ENCODE measurements at regions not wholly inside any gene's neighbourhood (a gene's known extent, or its start where the extent isn't known, plus 50 kb on each side); places are given as distances from the start of the nearest gene placed in this dataset.

DNA sequence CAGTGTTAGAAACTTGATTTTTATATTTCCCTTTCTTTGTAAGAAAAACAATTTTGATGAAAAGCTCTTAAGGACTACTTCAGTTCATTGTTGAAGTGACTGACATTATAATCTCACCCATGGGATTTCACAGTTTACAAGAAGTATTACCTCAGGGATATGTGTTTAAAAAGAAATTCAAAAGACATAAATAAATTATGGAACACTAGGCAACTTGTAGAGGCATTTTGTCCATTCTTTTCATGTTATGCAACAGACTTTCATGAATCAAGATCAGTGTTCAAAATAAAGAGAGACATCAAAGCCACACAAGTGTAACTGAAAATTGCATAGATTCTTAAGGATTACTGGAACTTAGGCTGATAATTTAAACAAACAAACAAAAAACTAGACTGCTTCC is 196.8 kb upstream of the AGTR1 start:
- Histone ChIP-seq H3K79me2 (ENCODE audit: control insufficient read depth, insufficient read depth, low read length, poor library complexity) (no peaks in the 10 kb centered on the region), H3K18ac (ENCODE audit: low read length) (no peak overlapping the region), H3K4me3 (ENCODE audit: low read depth, low read length) (no peak overlapping the region)

GRCh38 chr3:148510116-148510515 is 187.6 kb upstream of the AGTR1 start:
- no peak overlapping the region for H2BK12ac ChIP-seq (ENCODE audit: low read length)
- H3K4ac ChIP-seq (ENCODE audit: low read depth, low read length), result no peak overlapping the region
- H3K23ac ChIP-seq (ENCODE audit: low read length), result no peak overlapping the region
- H3K79me2 ChIP-seq (ENCODE audit: control insufficient read depth, insufficient read depth, low read length, poor library complexity), result no peaks in the 10 kb centered on the region
- no peaks in the 10 kb centered on the region for H3K4me1 ChIP-seq (ENCODE audit: control insufficient read depth in 1 of 2, insufficient read depth in 2 of 2, low read length in 2 of 2)
- H2AK5ac ChIP-seq (ENCODE audit: low read length), result no peak overlapping the region
- H2BK120ac ChIP-seq (ENCODE audit: insufficient read depth, low read length, poor library complexity), result no peak overlapping the region
- no peaks in the 10 kb centered on the region for H3K27me3 ChIP-seq (ENCODE audit: insufficient read depth, low read length)
- no peaks in the 10 kb centered on the region for H3K79me1 ChIP-seq (ENCODE audit: low read length)
- no peak overlapping the region for H4K8ac ChIP-seq (ENCODE audit: low read depth, low read length)
- H3K4me2 ChIP-seq (ENCODE audit: low read length), result no peak overlapping the region
- no peak overlapping the region for H2BK5ac ChIP-seq (ENCODE audit: low read depth, low read length, poor library complexity)
- no peak overlapping the region for H3K27ac ChIP-seq (ENCODE audit: low read depth, low read length)
- H3K9ac ChIP-seq (ENCODE audit: low read length), result no peak overlapping the region
- no peak overlapping the region for H3K4me3 ChIP-seq (ENCODE audit: low read depth, low read length)
- no peak overlapping the region for H4K12ac ChIP-seq (ENCODE audit: low read depth, low read length)
- no peak overlapping the region for H2AFZ ChIP-seq (ENCODE audit: insufficient read depth, low read length, poor library complexity)
- no peak overlapping the region for H4K91ac ChIP-seq (ENCODE audit: low read depth, low read length)
- no peaks in the 10 kb centered on the region for H3K9me3 ChIP-seq (ENCODE audit: insufficient read depth, low read depth, low read length)
- no peaks in the 10 kb centered on the region for H3K36me3 ChIP-seq (ENCODE audit: control insufficient read depth in 1 of 2, insufficient read depth in 2 of 2, low read length in 2 of 2)
- no peak for DNase-seq
- H3K18ac ChIP-seq (ENCODE audit: low read length), result no peak overlapping the region
- no peak overlapping the region for H3K14ac ChIP-seq (ENCODE audit: low read length)

More for the DNA sequence above, 196.8 kb upstream of the AGTR1 start:
- no peak overlapping the region for H3K9ac ChIP-seq (ENCODE audit: low read length)
- H3K27me3 ChIP-seq (ENCODE audit: insufficient read depth, low read length), result no peaks in the 10 kb centered on the region
- H2AFZ ChIP-seq (ENCODE audit: insufficient read depth, low read length, poor library complexity), result no peak overlapping the region
- H4K12ac ChIP-seq (ENCODE audit: low read depth, low read length), result no peak overlapping the region
- H4K8ac ChIP-seq (ENCODE audit: low read depth, low read length), result no peak overlapping the region
- no peak overlapping the region for H2BK120ac ChIP-seq (ENCODE audit: insufficient read depth, low read length, poor library complexity)
- no peak overlapping the region for H3K23ac ChIP-seq (ENCODE audit: low read length)
- H2BK12ac ChIP-seq (ENCODE audit: low read length), result no peak overlapping the region
- H3K36me3 ChIP-seq (ENCODE audit: control insufficient read depth in 1 of 2, insufficient read depth in 2 of 2, low read length in 2 of 2), result no peaks in the 10 kb centered on the region
- H3K4me1 ChIP-seq (ENCODE audit: control insufficient read depth in 1 of 2, insufficient read depth in 2 of 2, low read length in 2 of 2), result no peaks in the 10 kb centered on the region
- H3K79me1 ChIP-seq (ENCODE audit: low read length), result no peaks in the 10 kb centered on the region
- no peak overlapping the region for H3K27ac ChIP-seq (ENCODE audit: low read depth, low read length)
- H3K9me3 ChIP-seq (ENCODE audit: insufficient read depth, low read depth, low read length), result no peaks in the 10 kb centered on the region
- no peak overlapping the region for H3K4me2 ChIP-seq (ENCODE audit: low read length)
- H3K4ac ChIP-seq (ENCODE audit: low read depth, low read length), result no peak overlapping the region
- H3K14ac ChIP-seq (ENCODE audit: low read length), result no peak overlapping the region
- no peak overlapping the region for H2BK5ac ChIP-seq (ENCODE audit: low read depth, low read length, poor library complexity)
- DNase-seq, result no peak
- no peak overlapping the region for H2AK5ac ChIP-seq (ENCODE audit: low read length)
- H4K91ac ChIP-seq (ENCODE audit: low read depth, low read length), result no peak overlapping the region

GRCh38 chr3:148510561-148510960 is 187.1 kb upstream of the AGTR1 start:
- no peak overlapping the region for H3K4me3 ChIP-seq (ENCODE audit: low read depth, low read length)
- H3K4me1 ChIP-seq (ENCODE audit: control insufficient read depth in 1 of 2, insufficient read depth in 2 of 2, low read length in 2 of 2), result no peaks in the 10 kb centered on the region
- no peak overlapping the region for H3K4me2 ChIP-seq (ENCODE audit: low read length)
- no peaks in the 10 kb centered on the region for H3K79me2 ChIP-seq (ENCODE audit: control insufficient read depth, insufficient read depth, low read length, poor library complexity)
- no peak overlapping the region for H3K9ac ChIP-seq (ENCODE audit: low read length)
- no peak overlapping the region for H2AFZ ChIP-seq (ENCODE audit: insufficient read depth, low read length, poor library complexity)
- no peak overlapping the region for H4K8ac ChIP-seq (ENCODE audit: low read depth, low read length)
- no peak overlapping the region for H3K27ac ChIP-seq (ENCODE audit: low read depth, low read length)
- H2BK12ac ChIP-seq (ENCODE audit: low read length), result no peak overlapping the region
- H4K91ac ChIP-seq (ENCODE audit: low read depth, low read length), result no peak overlapping the region
- H3K27me3 ChIP-seq (ENCODE audit: insufficient read depth, low read length), result no peaks in the 10 kb centered on the region
- H3K18ac ChIP-seq (ENCODE audit: low read length), result no peak overlapping the region
- H2BK120ac ChIP-seq (ENCODE audit: insufficient read depth, low read length, poor library complexity), result no peak overlapping the region
- no peaks in the 10 kb centered on the region for H3K36me3 ChIP-seq (ENCODE audit: control insufficient read depth in 1 of 2, insufficient read depth in 2 of 2, low read length in 2 of 2)
- no peak overlapping the region for H2BK5ac ChIP-seq (ENCODE audit: low read depth, low read length, poor library complexity)
- H2AK5ac ChIP-seq (ENCODE audit: low read length), result no peak overlapping the region
- no peak overlapping the region for H3K23ac ChIP-seq (ENCODE audit: low read length)
- H3K79me1 ChIP-seq (ENCODE audit: low read length), result no peaks in the 10 kb centered on the region
- H3K9me3 ChIP-seq (ENCODE audit: insufficient read depth, low read depth, low read length), result no peaks in the 10 kb centered on the region
- H4K12ac ChIP-seq (ENCODE audit: low read depth, low read length), result no peak overlapping the region
- no peak overlapping the region for H3K4ac ChIP-seq (ENCODE audit: low read depth, low read length)
- DNase-seq, result no peak
- H3K14ac ChIP-seq (ENCODE audit: low read length), result no peak overlapping the region

GRCh38 chr3:148512648-148513047 is 185.1 kb upstream of the AGTR1 start:
- Histone ChIP-seq H3K23ac (ENCODE audit: low read length) (no peak overlapping the region), H3K36me3 (ENCODE audit: control insufficient read depth in 1 of 2, insufficient read depth in 2 of 2, low read length in 2 of 2) (no peaks in the 10 kb centered on the region), H3K9me3 (ENCODE audit: insufficient read depth, low read depth, low read length) (no peaks in the 10 kb centered on the region), H3K14ac (ENCODE audit: low read length) (no peak overlapping the region), H4K91ac (ENCODE audit: low read depth, low read length) (no peak overlapping the region), H3K79me2 (ENCODE audit: control insufficient read depth, insufficient read depth, low read length, poor library complexity) (no peaks in the 10 kb centered on the region), H2BK120ac (ENCODE audit: insufficient read depth, low read length, poor library complexity) (no peak overlapping the region), H3K4ac (ENCODE audit: low read depth, low read length) (no peak overlapping the region), H3K4me1 (ENCODE audit: control insufficient read depth in 1 of 2, insufficient read depth in 2 of 2, low read length in 2 of 2) (no peaks in the 10 kb centered on the region), H2BK5ac (ENCODE audit: low read depth, low read length, poor library complexity) (no peak overlapping the region), H3K18ac (ENCODE audit: low read length) (no peak overlapping the region), H4K8ac (ENCODE audit: low read depth, low read length) (no peak overlapping the region), H2AK5ac (ENCODE audit: low read length) (no peak overlapping the region), H2BK12ac (ENCODE audit: low read length) (no peak overlapping the region), H2AFZ (ENCODE audit: insufficient read depth, low read length, poor library complexity) (no peak overlapping the region), H3K27ac (ENCODE audit: low read depth, low read length) (no peak overlapping the region), H3K9ac (ENCODE audit: low read length) (no peak overlapping the region), H3K4me2 (ENCODE audit: low read length) (no peak overlapping the region), H3K27me3 (ENCODE audit: insufficient read depth, low read length) (no peaks in the 10 kb centered on the region), H4K12ac (ENCODE audit: low read depth, low read length) (no peak overlapping the region), H3K4me3 (ENCODE audit: low read depth, low read length) (no peak overlapping the region), H3K79me1 (ENCODE audit: low read length) (no peaks in the 10 kb centered on the region)
- no peak for DNase-seq

DNA sequence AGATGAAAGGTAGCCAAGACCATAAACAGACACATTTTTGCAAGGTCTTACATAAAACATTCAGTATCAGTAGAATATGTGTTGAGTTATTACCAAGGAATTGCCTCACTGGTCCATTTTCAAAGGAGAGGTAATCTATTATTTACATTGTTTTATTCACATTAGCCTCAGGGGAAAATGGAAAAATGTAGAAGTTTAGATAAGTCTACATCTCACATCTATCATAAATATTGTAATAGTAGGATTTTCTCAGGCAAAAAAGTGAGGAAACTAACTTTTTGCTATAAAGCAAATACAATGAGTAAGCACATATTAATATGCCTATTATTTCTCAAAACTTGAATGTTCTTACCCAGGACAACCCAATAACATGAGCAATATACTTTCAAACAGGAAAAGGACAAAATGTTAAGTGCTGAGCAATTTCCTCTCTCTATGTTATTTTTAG is 184.6 kb upstream of the AGTR1 start:
- Histone ChIP-seq H4K91ac (ENCODE audit: low read depth, low read length) (no peak overlapping the region), H2AK5ac (ENCODE audit: low read length) (no peak overlapping the region), H3K4me3 (ENCODE audit: low read depth, low read length) (no peak overlapping the region), H3K36me3 (ENCODE audit: control insufficient read depth in 1 of 2, insufficient read depth in 2 of 2, low read length in 2 of 2) (no peaks in the 10 kb centered on the region), H4K12ac (ENCODE audit: low read depth, low read length) (no peak overlapping the region), H3K4me2 (ENCODE audit: low read length) (no peak overlapping the region), H3K79me1 (ENCODE audit: low read length) (no peaks in the 10 kb centered on the region), H3K23ac (ENCODE audit: low read length) (no peak overlapping the region), H3K27me3 (ENCODE audit: insufficient read depth, low read length) (no peaks in the 10 kb centered on the region), H2BK12ac (ENCODE audit: low read length) (no peak overlapping the region), H2BK5ac (ENCODE audit: low read depth, low read length, poor library complexity) (no peak overlapping the region), H3K4ac (ENCODE audit: low read depth, low read length) (no peak overlapping the region), H3K9me3 (ENCODE audit: insufficient read depth, low read depth, low read length) (no peaks in the 10 kb centered on the region), H2AFZ (ENCODE audit: insufficient read depth, low read length, poor library complexity) (no peak overlapping the region), H3K9ac (ENCODE audit: low read length) (no peak overlapping the region), H4K8ac (ENCODE audit: low read depth, low read length) (no peak overlapping the region), H3K18ac (ENCODE audit: low read length) (no peak overlapping the region), H3K14ac (ENCODE audit: low read length) (no peak overlapping the region), H3K4me1 (ENCODE audit: control insufficient read depth in 1 of 2, insufficient read depth in 2 of 2, low read length in 2 of 2) (no peaks in the 10 kb centered on the region), H3K79me2 (ENCODE audit: control insufficient read depth, insufficient read depth, low read length, poor library complexity) (no peaks in the 10 kb centered on the region), H3K27ac (ENCODE audit: low read depth, low read length) (no peak overlapping the region), H2BK120ac (ENCODE audit: insufficient read depth, low read length, poor library complexity) (no peak overlapping the region)
- no peak for DNase-seq

All from trophoblast cell (in vitro differentiated cells and primary cell).